Neural progenitor cell (in vitro differentiated cells): ENCODE measurements at regions not wholly inside any gene's neighbourhood (a gene's known extent, or its start where the extent isn't known, plus 50 kb on each side); places are given as distances from the start of the nearest gene placed in this dataset.

ENCODE experiments used
- DNase-seq: peaks from one replicate; pipeline ENCODE4 v3.0.0-alpha.2; 2016; ENCODE audit warnings: low spot score
- H2AFZ ChIP-seq: fragments of 200-600 bp; sonication (generic); replicated peaks from 2 replicates; pipeline ENCODE4 v1.6.1; 2016; ENCODE audit warnings: antibody characterized with exemption
- H3F3A ChIP-seq: fragments of 200-600 bp; sonication (generic); 2 replicates; pipeline ENCODE4 v1.6.1; 2016; ENCODE audit warnings: antibody characterized with exemption, low read depth
- H3K27ac ChIP-seq: fragments of 200-600 bp; sonication (generic); 2 replicates; pipeline ENCODE4 v1.5.1; 2016; ENCODE audit warnings: mild to moderate bottlenecking
- H3K27me3 ChIP-seq: fragments of 200-600 bp; sonication (generic); 2 replicates; pipeline ENCODE4 v1.6.1; 2016; ENCODE audit warnings: mild to moderate bottlenecking, moderate library complexity
- H3K36me3 ChIP-seq: fragments of 200-600 bp; sonication (generic); 2 replicates; pipeline ENCODE4 v1.5.1; 2016
- H3K4me1 ChIP-seq: fragments of 200-600 bp; sonication (generic); 2 replicates; pipeline ENCODE4 v1.6.1; 2016; ENCODE audit warnings: mixed run types
- H3K4me2 ChIP-seq: fragments of 200-600 bp; sonication (generic); 2 replicates; pipeline ENCODE4 v1.6.1; 2016
- H3K4me3 ChIP-seq: fragments of 200-600 bp; sonication (generic); 2 replicates; pipeline ENCODE4 v1.5.1; 2016
- H3K79me2 ChIP-seq: fragments of 200-600 bp; sonication (generic); 2 replicates; pipeline ENCODE4 v1.6.1; 2016; ENCODE audit warnings: low read depth
- H3K9ac ChIP-seq: fragments of 200-600 bp; sonication (generic); 2 replicates; pipeline ENCODE4 v1.6.1; 2016
- H3K9me3 ChIP-seq: fragments of 200-600 bp; sonication (generic); 2 replicates; pipeline ENCODE4 v1.5.1; 2016; ENCODE audit warnings: low read depth
- H4K20me1 ChIP-seq: fragments of 200-600 bp; sonication (generic); 2 replicates; pipeline ENCODE4 v1.6.1; 2016; ENCODE audit warnings: low read depth
- H3K27ac Mint-ChIP-seq: 3 replicates; pipeline ENCODE4 v1.8.0; 2021; ENCODE audit warnings: mixed read lengths
- H3K27me3 Mint-ChIP-seq: 2 replicates; pipeline ENCODE4 v1.8.0; 2022; ENCODE audit warnings: low read depth, mild to moderate bottlenecking, inconsistent platforms, moderate library complexity, mixed read lengths; ENCODE audit not compliant: insufficient read depth
- H3K36me3 Mint-ChIP-seq: 3 replicates; pipeline ENCODE4 v1.8.0; 2021; ENCODE audit warnings: mixed read lengths
- H3K4me1 Mint-ChIP-seq: 3 replicates; pipeline ENCODE4 v1.8.0; 2021; ENCODE audit warnings: mixed read lengths
- H3K4me3 Mint-ChIP-seq: 3 replicates; pipeline ENCODE4 v1.8.0; 2021; ENCODE audit warnings: mild to moderate bottlenecking, moderate library complexity, mixed read lengths
- H3K9me3 Mint-ChIP-seq: 3 replicates; pipeline ENCODE4 v1.8.0; 2020; ENCODE audit warnings: mixed read lengths
- EZH2 ChIP-seq: fragments of 200-600 bp; sonication (generic); IDR thresholded peaks from 2 replicates; pipeline ENCODE4 v1.6.1; 2017; ENCODE audit warnings: antibody characterized with exemption, mild to moderate bottlenecking, moderate library complexity
- EZH2phosphoT487 ChIP-seq: fragments of 200-600 bp; sonication (generic); IDR thresholded peaks from 2 replicates; pipeline ENCODE4 v1.6.1; 2017; ENCODE audit warnings: antibody characterized with exemption
- TF ChIP-seq, protein P1 (sequence below): fragments of 200-600 bp; sonication (generic); IDR thresholded peaks from 2 replicates; pipeline ENCODE4 v1.5.1; 2017; ENCODE audit warnings: antibody characterized with exemption, mild to moderate bottlenecking

- H3K4me3 ChIP-seq: no peak overlapping the region
- no peaks in the 10 kb centered on the region for H3K36me3 Mint-ChIP-seq
- peaks cover 3% of the 10 kb centered on the region for H3K4me1 ChIP-seq
- no peak overlapping the region for H3K4me2 ChIP-seq
- no peak for DNase-seq
- H3K9me3 Mint-ChIP-seq: no peaks in the 10 kb centered on the region
- H3K79me2 ChIP-seq: no peaks in the 10 kb centered on the region
- H3K36me3 ChIP-seq: no peaks in the 10 kb centered on the region
- H3K27me3 Mint-ChIP-seq: no peaks in the 10 kb centered on the region
- no peaks in the 10 kb centered on the region for H4K20me1 ChIP-seq
- H3K9me3 ChIP-seq: no peaks in the 10 kb centered on the region
- no peaks in the 10 kb centered on the region for H3F3A ChIP-seq
- H3K27ac Mint-ChIP-seq: no peak overlapping the region
- H2AFZ ChIP-seq: no peak overlapping the region
- no peak overlapping the region for H3K4me3 Mint-ChIP-seq
- TF ChIP-seq, protein P1, sequence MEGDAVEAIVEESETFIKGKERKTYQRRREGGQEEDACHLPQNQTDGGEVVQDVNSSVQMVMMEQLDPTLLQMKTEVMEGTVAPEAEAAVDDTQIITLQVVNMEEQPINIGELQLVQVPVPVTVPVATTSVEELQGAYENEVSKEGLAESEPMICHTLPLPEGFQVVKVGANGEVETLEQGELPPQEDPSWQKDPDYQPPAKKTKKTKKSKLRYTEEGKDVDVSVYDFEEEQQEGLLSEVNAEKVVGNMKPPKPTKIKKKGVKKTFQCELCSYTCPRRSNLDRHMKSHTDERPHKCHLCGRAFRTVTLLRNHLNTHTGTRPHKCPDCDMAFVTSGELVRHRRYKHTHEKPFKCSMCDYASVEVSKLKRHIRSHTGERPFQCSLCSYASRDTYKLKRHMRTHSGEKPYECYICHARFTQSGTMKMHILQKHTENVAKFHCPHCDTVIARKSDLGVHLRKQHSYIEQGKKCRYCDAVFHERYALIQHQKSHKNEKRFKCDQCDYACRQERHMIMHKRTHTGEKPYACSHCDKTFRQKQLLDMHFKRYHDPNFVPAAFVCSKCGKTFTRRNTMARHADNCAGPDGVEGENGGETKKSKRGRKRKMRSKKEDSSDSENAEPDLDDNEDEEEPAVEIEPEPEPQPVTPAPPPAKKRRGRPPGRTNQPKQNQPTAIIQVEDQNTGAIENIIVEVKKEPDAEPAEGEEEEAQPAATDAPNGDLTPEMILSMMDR: no peak
- TF ChIP-seq EZH2 (no peak), EZH2phosphoT487 (no peak)
- peaks cover 14% of the 10 kb centered on the region for H3K4me1 Mint-ChIP-seq
- no peaks in the 10 kb centered on the region for H3K27me3 ChIP-seq
- H3K27ac ChIP-seq: no peak overlapping the region
- no peak overlapping the region for H3K9ac ChIP-seq
Observed at GRCh38 chr2:78315368-78315767, 710.1 kb upstream of the REG3G start.

GRCh38 chr2:78318275-78318674, 707.2 kb upstream of the REG3G start:
- no peaks in the 10 kb centered on the region for H3K79me2 ChIP-seq
- no peak overlapping the region for H3K4me3 ChIP-seq
- no peak for DNase-seq
- H2AFZ ChIP-seq: no peak overlapping the region
- H3K9me3 ChIP-seq: no peaks in the 10 kb centered on the region
- H3K27me3 ChIP-seq: no peaks in the 10 kb centered on the region
- H3K4me1 Mint-ChIP-seq: peaks cover 14% of the 10 kb centered on the region
- peaks cover 3% of the 10 kb centered on the region for H3K4me1 ChIP-seq
- no peak overlapping the region for H3K9ac ChIP-seq
- no peaks in the 10 kb centered on the region for H3K36me3 Mint-ChIP-seq
- no peaks in the 10 kb centered on the region for H3F3A ChIP-seq
- no peak for TF ChIP-seq EZH2phosphoT487
- TF ChIP-seq, protein P1: no peak
- TF ChIP-seq EZH2: no peak
- no peaks in the 10 kb centered on the region for H3K36me3 ChIP-seq
- H3K4me3 Mint-ChIP-seq: no peak overlapping the region
- H3K27ac ChIP-seq: no peak overlapping the region
- peaks cover 3% of the 10 kb centered on the region for H3K9me3 Mint-ChIP-seq
- no peaks in the 10 kb centered on the region for H4K20me1 ChIP-seq
- H3K4me2 ChIP-seq: no peak overlapping the region
- no peaks in the 10 kb centered on the region for H3K27me3 Mint-ChIP-seq
- H3K27ac Mint-ChIP-seq: no peak overlapping the region

DNA sequence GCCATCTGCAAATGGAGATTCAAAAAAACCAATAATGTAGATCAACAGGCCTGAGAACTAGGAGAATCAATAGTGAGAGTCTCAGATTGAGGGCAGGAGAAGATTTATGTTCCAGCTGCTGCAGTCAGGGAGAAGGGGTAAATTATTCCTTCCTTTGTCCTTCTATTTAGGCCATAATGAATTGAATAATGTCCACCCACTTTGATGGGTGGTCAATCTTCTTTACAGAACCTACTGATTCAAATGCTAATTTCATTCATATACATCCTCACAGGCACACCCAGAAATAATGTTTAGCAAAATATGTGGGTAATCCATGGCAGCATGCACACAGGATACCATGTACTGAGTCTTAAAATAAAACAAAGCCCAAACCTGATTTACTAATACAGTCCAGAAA, 695.3 kb upstream of the REG3G start:
- Histone ChIP-seq H3K9ac (no peak overlapping the region), H2AFZ (peak overlapping the region; percentile 72), H3K4me2 (no peak overlapping the region), H3K27ac (no peak overlapping the region), H4K20me1 (no peaks in the 10 kb centered on the region), H3K27me3 (no peaks in the 10 kb centered on the region), H3F3A (no peaks in the 10 kb centered on the region), H3K9me3 (no peaks in the 10 kb centered on the region), H3K4me1 (peaks cover 5% of the 10 kb centered on the region), H3K79me2 (no peaks in the 10 kb centered on the region), H3K36me3 (no peaks in the 10 kb centered on the region), H3K4me3 (no peak overlapping the region)
- Mint-ChIP-seq H3K4me3 (no peak overlapping the region), H3K36me3 (no peaks in the 10 kb centered on the region), H3K27me3 (no peaks in the 10 kb centered on the region), H3K9me3 (peaks cover 3% of the 10 kb centered on the region), H3K27ac (peak overlapping the region; percentile 74), H3K4me1 (peaks cover 6% of the 10 kb centered on the region)
- no peak for TF ChIP-seq EZH2
- TF ChIP-seq EZH2phosphoT487: no peak
- TF ChIP-seq, protein P1: no peak
- no peak for DNase-seq

GRCh38 chr2:78351208-78351607, 674.3 kb upstream of the REG3G start:
- H3K4me2 ChIP-seq: no peak overlapping the region
- H3F3A ChIP-seq: no peaks in the 10 kb centered on the region
- Mint-ChIP-seq H3K4me3 (no peak overlapping the region), H3K9me3 (no peaks in the 10 kb centered on the region), H3K36me3 (no peaks in the 10 kb centered on the region), H3K4me1 (no peaks in the 10 kb centered on the region), H3K27me3 (no peaks in the 10 kb centered on the region), H3K27ac (no peak overlapping the region)
- no peaks in the 10 kb centered on the region for H3K79me2 ChIP-seq
- no peak overlapping the region for H3K9ac ChIP-seq
- TF ChIP-seq, protein P1: peak; percentile 54
- TF ChIP-seq EZH2: no peak
- TF ChIP-seq EZH2phosphoT487: no peak
- H3K36me3 ChIP-seq: no peaks in the 10 kb centered on the region
- H3K27ac ChIP-seq: no peak overlapping the region
- H3K4me3 ChIP-seq: no peak overlapping the region
- H3K9me3 ChIP-seq: no peaks in the 10 kb centered on the region
- H3K27me3 ChIP-seq: no peaks in the 10 kb centered on the region
- H4K20me1 ChIP-seq: no peaks in the 10 kb centered on the region
- no peak overlapping the region for H2AFZ ChIP-seq
- DNase-seq: peak; percentile 4
- no peaks in the 10 kb centered on the region for H3K4me1 ChIP-seq
